Epithelial cell of esophagus (primary cell): ENCODE measurements at regions not wholly inside any gene's neighbourhood (a gene's known extent, or its start where the extent isn't known, plus 50 kb on each side); places are given as distances from the start of the nearest gene placed in this dataset.

ENCODE experiments used
- DNase-seq: peaks from one replicate; pipeline ENCODE4 v3.0.0; 2010; ENCODE audit warnings: low read depth
- H3K4me3 ChIP-seq: 2 replicates; pipeline ENCODE4 v1.5.1; 2011; ENCODE audit warnings: mild to moderate bottlenecking, low read length, control low read depth
- CTCF ChIP-seq: IDR thresholded peaks from 2 replicates; pipeline ENCODE4 v1.5.1; 2011; ENCODE audit warnings: low read depth, mild to moderate bottlenecking, low read length, control low read depth, inconsistent platforms; ENCODE audit not compliant: insufficient read depth; ENCODE audit errors: missing control alignments

DNA sequence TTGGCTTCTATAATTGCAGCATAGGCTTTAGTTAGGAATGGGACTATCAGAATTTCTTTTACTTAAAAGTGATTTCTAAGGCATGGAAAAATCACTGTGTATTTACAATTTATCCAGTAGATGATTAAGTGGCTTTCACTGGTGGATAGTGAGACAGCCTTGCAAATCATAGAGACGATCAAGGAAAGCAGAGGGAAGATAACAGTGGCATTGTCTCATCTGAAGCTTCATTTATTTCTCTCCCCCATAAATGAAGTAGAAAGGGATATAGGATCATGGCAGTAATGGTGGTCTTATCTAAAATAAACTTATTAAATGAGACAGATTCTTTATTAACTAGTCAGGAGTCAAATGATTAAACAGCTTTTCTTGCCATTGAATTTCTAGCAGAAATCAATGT is 224.2 kb upstream of the ANO5 start:
- no peak for DNase-seq
- TF ChIP-seq CTCF: no peak
- no peak overlapping the region for H3K4me3 ChIP-seq

DNA sequence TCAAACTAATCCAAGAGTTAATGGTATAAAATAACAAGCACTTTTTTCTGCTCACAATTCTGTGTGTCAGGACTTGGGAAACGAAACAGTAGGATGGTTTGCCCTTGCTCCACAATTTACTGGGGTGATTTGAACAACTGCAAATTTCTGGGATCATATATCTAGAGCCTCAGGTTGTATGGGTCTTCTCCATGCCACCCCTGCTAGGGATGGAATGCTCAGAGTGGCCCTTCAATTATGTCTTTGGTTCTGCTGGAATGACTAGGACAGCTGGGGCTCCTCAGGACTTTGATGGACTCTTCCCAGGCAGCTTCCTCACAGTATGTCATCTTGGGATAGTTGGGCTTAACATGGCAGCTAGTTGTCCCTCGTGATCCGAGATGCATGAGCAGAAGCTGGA is 223.0 kb upstream of the ANO5 start:
- no peak for TF ChIP-seq CTCF
- no peak overlapping the region for H3K4me3 ChIP-seq
- no peak for DNase-seq

- H3K4me3 ChIP-seq: no peak overlapping the region
- no peak for TF ChIP-seq CTCF
- no peak for DNase-seq
Observed at GRCh38 chr11:21975242-21975641, 217.6 kb upstream of the ANO5 start.

GRCh38 chr11:21976210-21976609 is 216.7 kb upstream of the ANO5 start:
- no peak for DNase-seq
- TF ChIP-seq CTCF: no peak
- H3K4me3 ChIP-seq: no peak overlapping the region

- H3K4me3 ChIP-seq: no peak overlapping the region
- TF ChIP-seq CTCF: no peak
- DNase-seq: no peak
Observed at GRCh38 chr11:21983431-21983830, 209.5 kb upstream of the ANO5 start.

DNA sequence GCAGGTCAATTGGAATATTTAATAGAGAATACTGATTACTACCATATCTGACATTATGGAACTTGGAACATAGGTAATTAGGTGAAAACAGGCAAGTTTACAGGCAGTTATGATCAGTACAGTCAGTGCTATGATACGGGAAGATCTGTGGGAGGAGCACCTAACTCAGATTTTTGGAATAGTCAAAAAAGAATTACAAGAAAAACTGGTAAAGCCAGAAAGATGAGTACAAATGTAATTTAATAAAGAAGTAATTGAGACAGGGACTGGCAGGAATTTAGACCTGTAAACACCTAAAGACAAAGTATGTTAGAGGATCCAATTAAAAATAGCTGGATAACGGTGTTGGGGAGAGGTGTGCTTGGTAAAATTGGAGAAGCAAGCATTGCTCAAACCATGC is 206.5 kb upstream of the ANO5 start:
- TF ChIP-seq CTCF: no peak
- DNase-seq: no peak

GRCh38 chr11:21987261-21987660 is 205.6 kb upstream of the ANO5 start:
- no peak for DNase-seq
- no peak overlapping the region for H3K4me3 ChIP-seq
- no peak for TF ChIP-seq CTCF

More for the DNA sequence above, 206.5 kb upstream of the ANO5 start:
- H3K4me3 ChIP-seq: no peak overlapping the region
